Astrocyte of the cerebellum (primary cell): ENCODE measurements at regions not wholly inside any gene's neighbourhood (a gene's known extent, or its start where the extent isn't known, plus 50 kb on each side); places are given as distances from the start of the nearest gene placed in this dataset.

Experiments used
- DNase-seq: peaks from one replicate; pipeline ENCODE4 v3.0.0-alpha.2; 2011; ENCODE audit warnings: low read depth
- H3K4me3 ChIP-seq: 2 replicates; pipeline ENCODE4 v1.5.1; 2011; ENCODE audit warnings: mild to moderate bottlenecking, low read depth, low read length, moderate library complexity
- in situ Hi-C: cut with HindIII; loops from 2 replicates; pipeline ENCODE4 v1.10.0; 2017; ENCODE audit warnings: low sequenced_read_pairs
- TF ChIP-seq, protein P1 (sequence below): IDR thresholded peaks from 2 replicates; pipeline ENCODE4 v1.5.1; 2012; ENCODE audit warnings: low read length, low read depth, moderate library complexity, mild to moderate bottlenecking; ENCODE audit errors: missing control alignments

DNA sequence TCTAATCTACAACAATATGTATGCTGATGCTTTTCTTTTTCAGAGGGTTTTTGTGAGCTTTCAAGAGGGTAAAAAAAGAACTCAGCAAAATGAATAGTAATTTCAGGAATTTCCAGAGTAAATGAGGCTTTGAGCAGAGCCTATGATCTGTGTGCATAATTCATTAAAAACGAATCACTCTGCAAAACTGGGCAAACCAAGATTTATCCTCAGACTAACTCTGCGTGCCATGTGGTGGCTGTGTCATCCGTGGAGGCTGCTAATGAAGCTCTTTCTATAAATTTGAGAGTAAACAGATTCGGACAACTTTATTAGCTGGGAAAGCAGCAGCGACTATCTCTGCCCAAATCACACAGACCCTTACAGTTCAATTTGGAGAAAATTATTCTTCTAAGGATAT lies 83.8 kb downstream of the FOXL1 start:
- in situ Hi-C loops, result loop anchor here (5.0 kb wide), 1 partner anchor 70 kb away; no protein-coding TSS in a partner anchor
- TF ChIP-seq, protein P1, sequence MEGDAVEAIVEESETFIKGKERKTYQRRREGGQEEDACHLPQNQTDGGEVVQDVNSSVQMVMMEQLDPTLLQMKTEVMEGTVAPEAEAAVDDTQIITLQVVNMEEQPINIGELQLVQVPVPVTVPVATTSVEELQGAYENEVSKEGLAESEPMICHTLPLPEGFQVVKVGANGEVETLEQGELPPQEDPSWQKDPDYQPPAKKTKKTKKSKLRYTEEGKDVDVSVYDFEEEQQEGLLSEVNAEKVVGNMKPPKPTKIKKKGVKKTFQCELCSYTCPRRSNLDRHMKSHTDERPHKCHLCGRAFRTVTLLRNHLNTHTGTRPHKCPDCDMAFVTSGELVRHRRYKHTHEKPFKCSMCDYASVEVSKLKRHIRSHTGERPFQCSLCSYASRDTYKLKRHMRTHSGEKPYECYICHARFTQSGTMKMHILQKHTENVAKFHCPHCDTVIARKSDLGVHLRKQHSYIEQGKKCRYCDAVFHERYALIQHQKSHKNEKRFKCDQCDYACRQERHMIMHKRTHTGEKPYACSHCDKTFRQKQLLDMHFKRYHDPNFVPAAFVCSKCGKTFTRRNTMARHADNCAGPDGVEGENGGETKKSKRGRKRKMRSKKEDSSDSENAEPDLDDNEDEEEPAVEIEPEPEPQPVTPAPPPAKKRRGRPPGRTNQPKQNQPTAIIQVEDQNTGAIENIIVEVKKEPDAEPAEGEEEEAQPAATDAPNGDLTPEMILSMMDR, result no peak
- no peak overlapping the region for H3K4me3 ChIP-seq
- no peak for DNase-seq

DNA sequence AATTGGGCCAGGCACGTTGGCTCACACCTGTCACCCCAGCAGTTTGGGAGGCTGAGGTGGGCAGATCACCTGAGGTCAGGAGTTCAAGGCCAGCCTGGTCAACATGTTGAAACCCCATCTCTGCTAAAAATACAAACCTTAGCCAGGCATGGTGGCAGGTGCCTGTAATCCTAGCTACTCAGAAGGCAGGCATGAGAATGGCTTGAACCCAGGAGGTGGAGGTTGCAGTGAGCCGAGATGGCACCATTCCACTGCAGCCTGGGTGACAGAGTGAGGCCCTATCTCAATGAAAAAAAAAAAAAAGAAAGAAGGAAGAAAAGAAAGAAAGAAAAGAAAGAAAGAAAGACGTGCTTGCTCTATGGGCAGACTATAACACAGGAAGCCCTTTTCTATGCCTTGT lies 84.4 kb downstream of the FOXL1 start:
- no peak for DNase-seq
- in situ Hi-C loops, result loop anchor here (5.0 kb wide), 1 partner anchor 70 kb away; no protein-coding TSS in a partner anchor
- TF ChIP-seq, protein P1, result no peak
- no peak overlapping the region for H3K4me3 ChIP-seq

DNA sequence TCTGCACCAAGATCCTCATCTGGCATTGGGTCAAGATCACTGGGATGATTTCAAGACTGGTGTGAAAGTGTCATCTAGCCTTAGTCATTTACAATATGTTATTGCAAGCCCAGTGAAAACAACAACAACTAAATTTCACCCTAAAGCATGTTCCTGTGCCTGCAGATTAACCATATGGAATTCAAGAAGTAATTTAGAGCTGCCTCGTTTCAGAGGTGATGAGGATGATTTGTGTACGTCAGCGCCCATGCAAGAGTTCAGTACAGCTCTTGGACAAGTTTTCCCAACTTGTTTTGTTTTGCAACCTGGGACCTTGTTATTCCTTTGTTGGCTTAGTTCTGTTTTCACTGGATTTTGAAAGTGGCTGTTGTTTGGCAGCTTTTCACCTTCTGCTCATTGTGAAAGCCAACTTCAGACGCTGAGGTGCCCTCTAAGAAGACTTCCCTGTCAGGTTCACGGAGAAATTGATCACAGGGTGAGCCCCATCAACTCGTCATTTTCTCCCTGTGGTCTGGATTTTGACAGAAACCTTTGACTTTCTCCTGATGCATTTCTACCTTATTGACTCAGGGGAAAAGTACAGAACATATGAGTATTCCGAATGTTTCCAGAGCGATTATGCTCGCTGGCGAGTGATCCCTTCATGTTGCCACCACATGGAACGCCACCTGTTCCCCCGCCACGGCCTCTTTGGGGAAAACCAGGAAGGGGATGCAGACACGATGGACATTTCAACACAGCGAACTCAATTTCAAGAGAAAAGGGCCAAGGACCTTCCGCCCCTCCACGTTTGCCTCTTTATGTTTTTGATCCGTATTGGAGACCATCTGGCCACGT lies 85.6 kb downstream of the FOXL1 start:
- DNase-seq, result no peak
- TF ChIP-seq, protein P1, result no peak
- in situ Hi-C loops, result loop anchor here (5.0 kb wide), 1 partner anchor 72 kb away; no protein-coding TSS in a partner anchor
- no peak overlapping the region for H3K4me3 ChIP-seq

DNA sequence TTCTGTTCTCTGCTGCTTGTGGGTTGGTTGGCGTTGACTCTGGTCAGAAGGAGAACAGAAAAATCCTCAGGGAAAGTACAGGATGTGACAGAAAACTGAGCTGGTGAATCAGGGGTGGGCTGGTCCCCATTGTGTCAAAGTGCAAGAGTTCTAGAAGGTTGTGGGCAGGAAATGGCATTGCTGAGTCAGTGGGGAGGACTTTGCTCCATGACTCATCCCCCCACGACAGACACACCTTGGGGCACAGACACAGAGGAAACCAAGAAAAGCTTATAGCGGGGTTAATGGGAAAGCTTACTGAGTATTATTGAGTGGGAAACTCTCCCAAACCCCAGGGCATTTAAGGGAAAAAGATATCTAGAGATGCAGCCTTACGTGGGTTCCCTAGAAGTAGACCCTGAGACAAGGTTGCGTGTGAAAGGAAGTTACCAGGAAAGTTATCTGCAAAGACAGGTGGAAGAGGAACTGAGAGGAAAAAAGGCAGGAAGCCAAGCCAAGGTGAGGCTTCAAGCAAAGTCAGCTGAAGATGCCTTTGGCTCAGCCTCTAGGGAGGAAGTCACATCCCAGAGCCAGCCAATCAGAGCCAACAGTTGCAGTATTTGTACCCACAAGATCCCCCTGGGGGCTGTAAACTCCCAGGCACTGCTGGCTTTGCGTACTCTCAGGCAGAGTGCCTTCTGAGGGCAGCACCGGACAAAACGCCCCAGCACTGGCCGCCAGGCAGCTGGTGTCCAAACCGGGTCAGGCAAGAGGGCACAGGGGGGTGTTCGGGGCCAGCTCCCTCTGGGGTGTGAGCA lies 86.4 kb downstream of the FOXL1 start:
- in situ Hi-C loops, result loop anchor here (5.0 kb wide), 1 partner anchor 72 kb away; no protein-coding TSS in a partner anchor
- H3K4me3 ChIP-seq, result no peak overlapping the region
- peak; percentile 60 for DNase-seq
- TF ChIP-seq, protein P1, result no peak

DNA sequence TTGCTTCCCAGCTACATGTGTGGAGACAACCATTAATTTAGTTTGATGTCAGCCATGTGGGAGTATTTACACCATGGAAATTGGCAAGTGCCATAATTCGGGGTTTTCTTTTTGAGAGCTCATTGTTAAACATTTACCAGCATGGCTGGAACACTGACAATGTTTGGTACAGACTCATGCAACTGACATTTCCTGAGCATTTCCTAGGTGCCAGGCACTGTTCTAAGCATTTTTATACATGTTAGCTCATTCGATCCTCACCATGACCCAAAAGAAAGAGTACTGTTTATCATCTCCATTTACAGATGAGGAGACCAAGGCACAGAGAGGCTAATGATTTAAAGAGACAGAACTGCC lies 86.9 kb downstream of the FOXL1 start:
- TF ChIP-seq, protein P1, result no peak
- no peak for DNase-seq
- in situ Hi-C loops, result no loop called here
- H3K4me3 ChIP-seq, result no peak overlapping the region

DNA sequence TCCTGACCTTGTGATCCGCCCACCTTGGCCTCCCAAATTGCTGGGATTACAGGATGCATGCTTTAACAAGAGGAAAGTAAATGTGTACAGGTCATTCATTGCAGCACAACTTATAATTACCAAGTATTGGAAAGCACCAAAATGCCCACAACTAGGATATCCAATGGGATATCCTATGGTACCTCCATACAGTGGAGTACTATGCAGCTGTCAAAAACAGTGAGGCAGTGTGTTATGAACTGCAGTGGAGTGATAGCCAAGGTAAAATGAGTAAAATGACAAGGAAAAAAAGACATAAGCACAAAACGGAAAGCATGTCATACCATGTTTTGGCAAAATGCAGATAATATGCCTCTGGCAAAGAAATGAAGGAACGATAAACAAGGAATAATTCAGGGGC lies 87.6 kb downstream of the FOXL1 start:
- H3K4me3 ChIP-seq, result no peak overlapping the region
- TF ChIP-seq, protein P1, result no peak
- in situ Hi-C loops, result no loop called here

More for the DNA sequence above, 87.6 kb downstream of the FOXL1 start:
- no peak for DNase-seq
